ENCODE measurements at regions not wholly inside any gene's neighbourhood (a gene's known extent, or its start where the extent isn't known, plus 50 kb on each side); places are given as distances from the start of the nearest gene placed in this dataset.
"Not testable (repeated sequence)": the region's sequence is repeated elsewhere in the genome, so short reads cannot be mapped to it uniquely, and the experiment has no call there.

DNA sequence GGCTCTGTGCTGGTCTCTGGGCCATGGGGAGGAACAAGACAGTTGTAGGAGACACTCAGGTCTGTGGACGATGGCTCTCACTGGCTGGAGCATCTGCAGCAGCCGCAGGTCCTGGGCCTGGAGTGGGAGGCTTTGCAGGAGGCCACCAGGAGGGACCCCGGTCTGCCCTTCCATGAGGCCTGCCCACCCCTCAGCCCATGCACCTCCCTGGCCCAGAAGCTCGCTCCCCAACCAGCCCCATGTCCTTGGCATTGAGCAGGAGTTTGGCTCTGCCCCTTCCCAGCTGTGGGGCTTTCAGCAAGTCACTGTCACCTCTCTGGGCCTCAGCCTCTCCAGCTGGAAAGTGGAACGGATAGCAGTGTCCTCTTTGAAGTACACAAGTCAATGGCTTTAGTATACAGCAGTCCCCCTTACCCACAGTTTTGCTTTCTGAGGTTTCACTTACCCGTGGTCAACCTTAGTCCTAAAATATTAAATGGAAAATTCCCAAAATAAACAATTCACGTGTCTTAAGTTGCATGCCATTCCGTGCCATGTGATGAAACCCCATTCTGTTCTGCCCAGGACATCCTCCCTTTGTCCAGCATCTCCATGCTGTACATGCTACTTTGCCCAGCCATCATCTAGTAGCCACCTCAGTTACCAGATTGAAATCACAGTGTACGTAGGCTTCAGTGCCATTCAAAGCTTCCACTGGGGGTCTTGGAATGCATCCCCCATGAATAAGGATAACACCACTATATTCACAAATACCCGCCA is 104.0 kb downstream of the CPZ start:
- DNase-seq: no peak

DNA sequence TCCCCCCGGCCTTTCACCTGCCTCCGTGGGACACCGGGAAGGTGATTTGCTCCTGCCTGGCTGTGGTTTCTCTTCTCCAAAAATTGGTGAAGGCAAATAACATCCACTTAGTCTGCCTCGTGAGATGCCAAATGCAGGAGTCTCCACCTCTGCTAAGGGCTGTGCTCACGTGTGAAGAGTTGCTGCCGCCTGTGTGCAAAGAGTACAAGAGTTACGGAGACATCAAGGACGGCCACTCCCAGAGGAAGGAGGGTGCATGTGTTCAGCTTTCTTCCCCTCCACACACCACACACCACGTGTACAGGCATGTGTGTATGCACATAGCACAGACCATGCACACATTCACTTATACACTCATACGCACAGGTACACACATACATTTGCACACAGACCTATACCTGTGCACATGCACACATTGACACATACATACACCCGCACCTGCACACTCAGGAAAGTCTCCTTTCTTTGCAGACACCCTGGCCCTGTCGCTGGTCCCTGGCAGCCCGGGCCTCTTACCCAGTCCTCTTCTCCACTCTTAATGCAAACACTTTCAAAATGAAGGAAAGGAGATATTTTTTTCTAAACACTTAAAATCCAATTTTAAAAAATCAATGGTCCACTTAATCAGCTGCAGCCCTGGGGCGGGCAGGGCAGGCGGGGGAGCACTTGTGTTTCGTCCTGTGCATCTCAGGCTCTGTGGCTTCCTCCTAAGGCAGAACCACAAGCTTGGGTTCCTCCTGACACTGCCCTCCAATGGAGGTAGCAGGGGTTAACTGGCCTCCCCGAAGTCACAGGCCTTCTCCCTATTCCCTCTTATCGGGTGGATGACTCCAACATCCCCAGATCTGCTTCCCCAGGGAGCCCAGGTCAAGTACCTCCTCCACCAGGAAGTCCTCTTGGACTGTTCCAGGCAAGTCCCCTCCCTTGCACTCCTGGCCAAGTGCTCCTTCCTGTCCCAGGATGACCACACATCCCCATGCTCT is 103.0 kb downstream of the CPZ start:
- DNase-seq: no peak

DNA sequence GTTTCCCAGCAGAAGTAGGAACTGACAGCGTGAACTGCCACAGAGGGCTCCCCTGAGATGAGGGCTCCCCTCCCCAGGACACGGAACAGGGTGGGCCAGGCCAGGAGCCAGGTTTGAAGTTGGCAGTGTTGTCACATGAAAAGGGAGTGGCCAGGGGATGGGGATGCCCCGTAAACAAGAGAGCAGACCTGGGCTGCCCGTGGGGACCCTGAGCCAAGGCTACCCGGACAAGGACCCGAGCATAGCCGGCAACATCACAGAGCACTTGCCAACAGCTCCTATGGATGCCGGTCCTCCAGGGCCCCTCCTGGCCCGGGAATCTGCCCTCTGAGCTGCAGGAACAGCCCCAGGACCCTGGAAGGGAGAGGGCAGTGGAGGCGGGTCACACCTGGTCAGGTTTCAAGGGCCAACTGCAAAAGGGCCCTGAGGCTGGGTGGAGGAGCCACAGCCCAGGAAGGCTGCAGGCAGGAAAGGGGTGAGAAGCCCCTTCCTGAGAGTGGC is 102.1 kb downstream of the CPZ start:
- DNase-seq: no peak

GRCh38 chr4:8694226-8694625 is 101.7 kb downstream of the CPZ start:
- DNase-seq: no peak

DNA sequence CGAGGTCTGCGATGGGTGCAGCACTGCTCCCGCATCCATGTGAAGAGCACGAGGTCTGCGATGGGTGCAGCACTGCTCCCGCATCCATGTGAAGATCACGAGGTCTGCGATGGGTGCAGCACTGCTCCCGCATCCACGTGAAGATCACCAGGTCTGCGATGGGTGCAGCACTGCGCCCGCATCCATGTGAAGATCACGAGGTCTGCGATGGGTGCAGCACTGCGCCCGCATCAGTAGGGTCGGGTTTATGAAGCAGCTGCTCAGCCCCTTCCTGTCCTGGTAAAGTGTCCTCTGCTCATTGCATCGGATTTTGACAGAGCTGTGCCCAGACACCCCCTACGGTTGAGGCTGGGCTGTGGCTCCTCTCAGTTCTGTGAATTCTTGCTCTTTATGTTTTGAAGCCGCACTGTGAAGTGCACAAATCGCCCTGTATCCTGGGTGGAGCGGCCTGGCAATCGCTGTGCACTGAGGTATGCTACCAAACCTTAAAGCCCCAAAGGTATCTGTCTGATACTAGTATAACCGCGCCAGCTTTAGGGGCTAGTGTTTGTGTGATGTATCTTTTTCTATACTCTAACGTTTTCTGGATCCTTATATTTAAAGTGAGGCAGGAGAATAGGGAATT is 98.7 kb downstream of the CPZ start:
- no peak for DNase-seq

- DNase-seq: no peak
Measured at GRCh38 chr4:8690216-8691150, 97.9 kb downstream of the CPZ start.

- DNase-seq: no peak
Measured at GRCh38 chr4:8689741-8690140, 97.2 kb downstream of the CPZ start.

- no peak for DNase-seq
Measured at GRCh38 chr4:8688908-8689445, 96.4 kb downstream of the CPZ start.

- peak; percentile 47 for DNase-seq
Measured at GRCh38 chr4:8688041-8688907, 95.7 kb downstream of the CPZ start.

DNA sequence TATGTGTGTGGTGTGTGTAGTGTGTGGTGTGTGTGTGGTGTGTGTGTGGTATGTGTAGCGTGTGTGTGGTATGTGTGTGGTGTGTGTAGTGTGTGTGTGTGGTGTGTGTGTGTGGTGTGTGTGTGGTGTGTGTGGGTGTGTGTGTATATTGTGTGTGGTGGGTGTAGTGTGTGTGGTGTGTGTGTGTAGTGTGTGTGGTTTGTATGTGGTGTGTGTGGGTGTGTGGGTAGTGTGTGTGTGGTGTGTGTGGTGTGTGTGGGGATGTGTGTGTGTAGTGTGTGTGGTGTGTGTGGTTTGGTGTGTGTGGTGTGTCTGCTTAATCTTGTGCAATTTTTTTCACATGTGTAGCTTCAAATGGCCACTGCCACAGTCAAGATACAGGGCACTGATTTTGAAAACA is 94.5 kb downstream of the CPZ start:
- DNase-seq: no peak

DNA sequence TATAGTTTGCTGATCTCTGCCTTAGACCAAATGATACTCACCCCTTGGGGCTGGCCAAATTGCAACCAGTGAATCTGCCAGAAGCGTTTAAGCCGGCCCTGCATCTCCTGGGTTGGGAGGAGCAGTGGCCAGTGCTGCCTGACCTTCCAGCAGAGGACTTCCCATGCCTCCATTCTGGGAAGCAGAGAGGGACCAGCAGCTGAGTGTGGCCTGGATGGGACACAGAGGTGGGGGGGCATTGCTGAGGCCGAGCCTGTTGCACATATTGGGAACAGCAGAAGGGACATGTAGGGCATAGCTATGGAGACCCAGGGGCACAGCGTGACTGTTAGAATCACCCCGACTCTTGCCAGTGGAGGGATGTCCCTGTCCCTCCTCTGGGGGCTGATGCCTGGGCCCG is 93.3 kb downstream of the CPZ start:
- no peak for DNase-seq

- DNase-seq: no peak
Measured at GRCh38 chr4:8683462-8683861, 90.9 kb downstream of the CPZ start.

DNA sequence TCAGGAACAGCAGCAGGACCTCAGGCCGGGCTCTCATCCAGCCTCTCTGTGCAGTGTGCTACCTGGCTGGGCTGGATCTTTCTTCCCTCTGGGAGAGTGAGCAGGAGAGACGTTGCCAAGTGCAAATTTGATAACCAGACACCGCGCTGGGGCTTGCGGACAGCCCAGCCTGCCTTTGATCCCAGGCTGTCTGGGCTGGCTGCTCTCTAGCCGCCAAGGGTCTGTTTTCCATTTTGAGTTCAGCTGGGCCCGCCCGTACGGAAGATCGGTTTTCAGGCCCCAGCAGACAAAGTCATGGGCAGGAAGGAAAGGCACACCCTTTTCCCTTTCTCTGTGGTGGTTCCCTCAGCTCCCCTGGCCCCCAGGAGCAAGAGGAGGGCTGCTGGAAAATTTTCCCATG is 90.2 kb downstream of the CPZ start:
- no peak for DNase-seq

GRCh38 chr4:8682296-8682695 is 89.7 kb downstream of the CPZ start:
- DNase-seq: no peak

GRCh38 chr4:8681391-8681790 is 88.8 kb downstream of the CPZ start:
- DNase-seq: no peak

- no peak for DNase-seq
Measured at GRCh38 chr4:8679032-8679431, 86.5 kb downstream of the CPZ start.

GRCh38 chr4:8676676-8677075 is 84.1 kb downstream of the CPZ start:
- no peak for DNase-seq

DNA sequence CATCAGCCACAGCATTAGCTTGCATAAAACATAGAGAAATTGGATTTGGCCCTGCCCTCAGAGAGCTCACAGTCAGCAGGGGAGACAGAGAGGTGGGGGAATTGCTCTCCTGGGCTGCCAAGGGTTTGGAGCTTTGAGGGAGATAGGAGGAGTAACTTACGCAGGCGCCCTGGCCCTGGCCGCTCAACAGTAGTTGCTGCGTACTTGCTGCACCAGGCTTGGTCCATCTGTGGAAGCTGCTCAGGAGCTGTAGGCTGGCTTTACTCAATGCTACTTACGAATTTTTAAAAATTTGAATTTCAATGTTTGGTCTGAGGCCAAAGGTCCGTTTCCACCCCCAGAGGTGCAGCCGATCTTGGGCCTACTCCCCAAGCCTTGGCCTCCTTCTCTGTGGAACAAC is 83.3 kb downstream of the CPZ start:
- DNase-seq: no peak

DNA sequence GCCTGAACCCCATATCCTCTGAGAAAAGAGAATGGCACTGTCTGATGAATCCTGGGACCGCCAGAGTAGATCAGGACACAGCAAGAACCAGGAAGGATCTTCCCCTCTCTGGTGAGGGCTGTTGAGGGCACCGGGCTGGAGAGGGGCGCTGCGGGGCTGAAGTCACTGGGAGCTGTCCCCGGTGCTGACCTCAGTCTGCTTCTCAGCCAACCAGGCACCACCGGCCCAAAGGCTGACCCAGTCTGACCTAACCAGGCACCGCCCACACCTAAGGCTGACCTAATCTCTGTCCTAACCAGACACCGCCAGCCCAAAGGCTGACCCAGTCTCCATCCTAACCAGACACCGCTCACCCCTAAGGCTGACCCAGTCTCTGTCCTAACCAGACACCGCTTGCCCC is 82.8 kb downstream of the CPZ start:
- DNase-seq: no peak

GRCh38 chr4:8674311-8674885 is 81.8 kb downstream of the CPZ start:
- DNase-seq: no peak

DNA sequence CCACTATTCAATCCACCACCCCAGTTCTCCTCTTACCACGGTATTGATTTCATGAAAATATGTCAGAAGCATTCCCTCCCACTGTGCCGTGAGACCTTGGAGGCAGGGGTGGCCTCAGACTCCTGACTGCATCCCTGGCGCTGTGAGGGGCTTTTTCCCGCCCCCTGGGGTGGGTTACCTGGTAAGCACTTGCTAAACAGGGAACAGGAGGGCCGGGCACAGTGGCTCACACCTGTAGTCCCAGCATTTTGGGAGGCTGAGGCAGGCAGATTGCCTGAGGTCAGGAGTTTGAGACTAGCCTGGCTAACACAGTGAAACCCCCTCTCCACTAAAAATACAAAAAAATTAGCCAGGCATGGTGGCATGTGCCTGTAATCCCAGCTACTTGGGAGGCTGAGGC is 80.5 kb downstream of the CPZ start:
- not testable (repeated sequence) for DNase-seq
